GM23248 (cell line): ENCODE measurements at regions not wholly inside any gene's neighbourhood (a gene's known extent, or its start where the extent isn't known, plus 50 kb on each side); places are given as distances from the start of the nearest gene placed in this dataset.

Experiments used
- EZH2 ChIP-seq: fragments of 200-600 bp; sonication (generic); IDR thresholded peaks from 2 replicates; pipeline ENCODE4 v1.6.1; 2018; ENCODE audit warnings: antibody characterized with exemption, mild to moderate bottlenecking; ENCODE audit not compliant: insufficient read depth, poor library complexity, severe bottlenecking
- EZH2phosphoT487 ChIP-seq: fragments of 200-600 bp; sonication (generic); IDR thresholded peaks from 2 replicates; pipeline ENCODE4 v1.6.1; 2018; ENCODE audit warnings: antibody characterized with exemption, moderate library complexity, mild to moderate bottlenecking, low read depth; ENCODE audit not compliant: insufficient read depth

DNA sequence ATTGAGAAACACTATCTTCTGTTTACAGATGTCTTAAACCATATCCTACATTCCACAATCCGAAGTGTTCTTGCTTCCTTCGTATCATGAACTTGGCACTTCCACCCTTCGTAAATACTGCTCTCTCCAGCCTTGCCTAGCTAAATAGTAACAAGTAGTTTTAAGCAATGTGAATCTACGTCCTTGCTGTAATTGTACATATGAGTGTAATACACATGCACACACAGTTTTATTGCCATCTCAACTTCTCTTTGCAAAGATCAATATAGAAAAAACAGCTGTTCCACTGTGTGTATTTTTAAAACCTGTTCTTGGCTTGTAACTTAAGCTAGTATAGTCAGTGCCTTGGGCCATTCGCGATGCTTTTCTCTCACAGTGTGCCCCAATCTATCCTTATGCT, 1524.7 kb downstream of the GRIK2 start:
- no peak for TF ChIP-seq EZH2
- TF ChIP-seq EZH2phosphoT487 = no peak
